Choroid plexus epithelial cell (primary cell): ENCODE measurements at regions not wholly inside any gene's neighbourhood (a gene's known extent, or its start where the extent isn't known, plus 50 kb on each side); places are given as distances from the start of the nearest gene placed in this dataset.

Source experiments
- DNase-seq: peaks from one replicate; pipeline ENCODE4 v3.0.0-alpha.2; 2010; ENCODE audit warnings: low read depth
- H3K4me3 ChIP-seq: 2 replicates; pipeline ENCODE4 v1.5.1; 2011; ENCODE audit warnings: low read depth, mild to moderate bottlenecking, control low read depth, low read length, moderate library complexity
- TF ChIP-seq, protein P1 (sequence below): conservative IDR thresholded peaks from 2 replicates; pipeline ENCODE4 v1.5.1; 2011; ENCODE audit warnings: low read depth, mild to moderate bottlenecking, control low read depth, inconsistent platforms, low read length, moderate library complexity

DNA sequence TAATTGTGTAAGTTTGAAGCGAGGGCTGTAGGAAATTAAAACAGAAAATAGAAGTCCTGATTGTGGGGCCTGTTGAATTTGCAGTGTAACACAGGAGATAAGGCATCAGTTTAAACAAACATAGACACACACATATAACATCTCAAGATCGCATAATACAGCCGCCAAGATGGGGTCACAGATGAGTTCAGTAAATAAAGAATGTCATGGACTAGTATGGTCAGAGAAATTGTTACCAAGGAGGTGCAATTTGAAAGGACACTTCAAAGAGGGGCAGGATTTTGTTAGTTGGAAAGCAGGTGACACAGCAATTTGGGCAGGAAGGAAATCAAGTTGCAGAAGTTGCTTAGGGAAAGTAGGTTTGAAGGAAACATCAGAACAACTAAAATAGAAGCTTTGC lies 450.0 kb downstream of the USP25 start:
- peak; percentile 60 for DNase-seq
- no peak overlapping the region for H3K4me3 ChIP-seq
- TF ChIP-seq, protein P1, sequence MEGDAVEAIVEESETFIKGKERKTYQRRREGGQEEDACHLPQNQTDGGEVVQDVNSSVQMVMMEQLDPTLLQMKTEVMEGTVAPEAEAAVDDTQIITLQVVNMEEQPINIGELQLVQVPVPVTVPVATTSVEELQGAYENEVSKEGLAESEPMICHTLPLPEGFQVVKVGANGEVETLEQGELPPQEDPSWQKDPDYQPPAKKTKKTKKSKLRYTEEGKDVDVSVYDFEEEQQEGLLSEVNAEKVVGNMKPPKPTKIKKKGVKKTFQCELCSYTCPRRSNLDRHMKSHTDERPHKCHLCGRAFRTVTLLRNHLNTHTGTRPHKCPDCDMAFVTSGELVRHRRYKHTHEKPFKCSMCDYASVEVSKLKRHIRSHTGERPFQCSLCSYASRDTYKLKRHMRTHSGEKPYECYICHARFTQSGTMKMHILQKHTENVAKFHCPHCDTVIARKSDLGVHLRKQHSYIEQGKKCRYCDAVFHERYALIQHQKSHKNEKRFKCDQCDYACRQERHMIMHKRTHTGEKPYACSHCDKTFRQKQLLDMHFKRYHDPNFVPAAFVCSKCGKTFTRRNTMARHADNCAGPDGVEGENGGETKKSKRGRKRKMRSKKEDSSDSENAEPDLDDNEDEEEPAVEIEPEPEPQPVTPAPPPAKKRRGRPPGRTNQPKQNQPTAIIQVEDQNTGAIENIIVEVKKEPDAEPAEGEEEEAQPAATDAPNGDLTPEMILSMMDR: no peak

- DNase-seq: peak; percentile 46
- no peak overlapping the region for H3K4me3 ChIP-seq
- TF ChIP-seq, protein P1: no peak
Measured at GRCh38 chr21:16180614-16181013, 450.8 kb downstream of the USP25 start.

DNA sequence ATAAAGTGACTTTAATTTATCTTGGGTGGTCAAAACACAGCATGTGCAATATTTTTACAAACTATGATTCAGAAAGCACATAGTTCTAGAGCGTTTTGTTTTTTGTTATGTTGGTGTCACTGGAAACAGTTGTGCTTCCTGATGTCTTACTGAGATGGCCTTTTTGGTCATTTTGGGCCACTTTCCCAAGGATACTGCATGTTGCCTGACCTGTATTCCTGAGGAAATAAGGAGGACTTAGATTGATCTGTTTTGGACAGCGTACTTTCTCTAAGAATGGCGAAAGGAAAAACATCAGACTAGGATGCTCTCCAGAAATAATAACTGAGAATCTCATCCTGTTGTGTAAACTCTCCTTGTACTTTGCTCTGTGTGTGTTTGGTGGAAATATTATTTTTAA lies 451.2 kb downstream of the USP25 start:
- DNase-seq: peak; percentile 63
- H3K4me3 ChIP-seq: no peak overlapping the region
- TF ChIP-seq, protein P1: no peak

DNA sequence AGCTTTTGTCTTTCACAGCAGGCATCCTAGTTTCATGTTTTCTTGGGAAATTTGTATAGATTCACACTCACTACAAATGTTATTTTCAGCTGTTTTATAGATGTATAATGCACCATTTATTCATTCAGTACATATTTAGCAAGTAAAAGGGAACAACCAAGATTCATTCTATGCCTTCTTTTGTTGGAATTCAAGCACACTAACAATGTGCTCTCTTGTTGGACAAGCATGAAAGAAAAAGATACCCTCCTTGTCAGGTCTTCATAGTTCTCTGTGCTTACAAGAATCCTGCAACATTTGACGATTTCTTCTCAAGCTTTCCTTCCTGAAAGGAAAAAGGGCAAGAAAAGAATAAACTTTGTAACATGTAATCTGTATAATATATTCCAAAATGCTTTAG lies 456.0 kb downstream of the USP25 start:
- no peak for DNase-seq
- TF ChIP-seq, protein P1: no peak
- no peak overlapping the region for H3K4me3 ChIP-seq

DNA sequence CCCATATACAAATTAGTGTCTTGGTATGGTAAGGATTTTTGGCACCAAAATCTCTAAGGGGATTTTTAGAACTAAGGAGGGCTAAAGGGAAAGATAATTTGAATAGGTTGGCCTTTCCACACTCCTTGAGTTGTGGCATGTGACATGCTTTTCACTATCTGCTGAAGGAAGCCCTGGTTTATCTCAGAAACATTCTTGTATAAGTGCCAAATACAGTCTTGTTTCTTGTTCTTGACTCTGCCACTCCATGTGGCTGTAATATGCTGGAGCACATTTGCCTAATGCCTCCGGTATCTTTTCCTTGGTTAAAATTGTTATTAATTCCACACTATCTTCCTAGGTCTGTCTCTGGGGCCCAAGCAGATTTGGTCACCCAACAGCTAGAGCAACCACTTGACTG lies 457.0 kb downstream of the USP25 start:
- DNase-seq: peak; percentile 71
- no peak overlapping the region for H3K4me3 ChIP-seq
- TF ChIP-seq, protein P1: no peak

GRCh38 chr21:16187603-16188301 lies 458.0 kb downstream of the USP25 start:
- TF ChIP-seq, protein P1: no peak

GRCh38 chr21:16192902-16193301 lies 463.1 kb downstream of the USP25 start:
- TF ChIP-seq, protein P1: no peak
- peak; percentile 57 for DNase-seq
- no peak overlapping the region for H3K4me3 ChIP-seq

More at GRCh38 chr21:16187603-16188301, 458.0 kb downstream of the USP25 start:
- DNase-seq: no peak
- H3K4me3 ChIP-seq: no peak overlapping the region
